A549 (cell line): ENCODE measurements at regions not wholly inside any gene's neighbourhood (a gene's known extent, or its start where the extent isn't known, plus 50 kb on each side); places are given as distances from the start of the nearest gene placed in this dataset.
"Not testable (repeated sequence)": the region's sequence is repeated elsewhere in the genome, so short reads cannot be mapped to it uniquely, and the experiment has no call there.

Source experiments
- ATAC-seq, 2 experiments: fragments of 200-7000 bp in 1 of 2; fragments of >200 bp in 1 of 2; cut with Nextera tagmentation in 1 of 2; cut with Tn5 transposase in 1 of 2; 3 replicates each; pipeline versions ENCODE4 v1.8.0 to v1.9.1; 2018 to 2020; ENCODE audit warnings: mild to moderate bottlenecking in 1 of 2, moderate library complexity in 1 of 2
- CTCF ChIA-PET: fragments of 300-600 bp; sonication (Branson Sonifier 250); formaldehyde crosslinking; extraction: SDS; loops from one replicate; lab custom pipeline; 2021; ENCODE audit warnings: antibody characterized with exemption, inconsistent platforms; lab: Yijun Ruan, JAX
- POLR2A ChIA-PET: fragments of 350-600 bp; formaldehyde crosslinking; extraction: SDS; loops from one replicate; lab custom pipeline; 2021; ENCODE audit warnings: antibody characterized with exemption, inconsistent platforms; lab: Yijun Ruan, JAX
- DNase-seq, 2 experiments: peaks; one replicate each; pipeline versions ENCODE4 v3.0.0 to v3.0.0-alpha.2; 2011 to 2016; ENCODE audit warnings: low read depth in 1 of 2, low spot score in 1 of 2
- FAIRE-seq: peaks from 2 replicates; lab custom pipeline; 2011; peaks lifted over from hg19 to GRCh38; lab: Jason Lieb, UNC
- H3K27ac ChIP-seq, 2 experiments: fragments of >200 bp; sonication (Bioruptor Twin); formaldehyde crosslinking; 3 replicates each; pipeline ENCODE4 v1.5.1; 2016 to 2017
- H3K4me1 ChIP-seq: fragments of >200 bp; sonication (Bioruptor Twin); formaldehyde crosslinking; 3 replicates; pipeline ENCODE4 v1.6.1; 2016
- H3K4me2 ChIP-seq: fragments of >200 bp; sonication (Bioruptor Twin); formaldehyde crosslinking; 3 replicates; pipeline ENCODE4 v1.6.1; 2016
- H3K4me3 ChIP-seq: fragments of >200 bp; sonication (Bioruptor Twin); formaldehyde crosslinking; 3 replicates; pipeline ENCODE4 v1.5.1; 2016
- H3K9me3 ChIP-seq: fragments of >200 bp; sonication (Bioruptor Twin); formaldehyde crosslinking; 3 replicates; pipeline ENCODE4 v1.6.1; 2016
- BHLHE40 ChIP-seq: IDR thresholded peaks from 2 replicates; pipeline ENCODE4 v1.6.1; 2012; ENCODE audit warnings: low read depth, low read length, inconsistent platforms
- CBX2 ChIP-seq: fragments of 200-600 bp; sonication (generic); IDR thresholded peaks from 2 replicates; pipeline ENCODE4 v1.6.1; 2016; ENCODE audit warnings: low read depth, mild to moderate bottlenecking, borderline replicate concordance
- CEBPB ChIP-seq, 2 experiments: fragments of >200 bp in 1 of 2; sonication (Bioruptor Twin) in 1 of 2; formaldehyde crosslinking in 1 of 2; IDR thresholded peaks; 2 replicates each; pipeline ENCODE4 v1.6.1; 2012 to 2016
- CHD4 ChIP-seq: fragments of 200-600 bp; sonication (generic); IDR thresholded peaks from 2 replicates; pipeline ENCODE4 v1.6.1; 2016; ENCODE audit warnings: antibody characterized with exemption, mild to moderate bottlenecking, borderline replicate concordance
- EHMT2 ChIP-seq: fragments of 200-600 bp; sonication (generic); IDR thresholded peaks from 2 replicates; pipeline ENCODE4 v1.6.1; 2016; ENCODE audit warnings: antibody characterized with exemption, low read depth, mild to moderate bottlenecking, moderate library complexity
- FOSB ChIP-seq: fragments of 250-450 bp; sonication (Bioruptor Pico); IDR thresholded peaks from 2 replicates; pipeline ENCODE4 v1.5.0; 2020; ENCODE audit warnings: mild to moderate bottlenecking, moderate library complexity
- FOSL2 ChIP-seq, 2 experiments: fragments of 450-650 bp in 1 of 2; fragments of >200 bp in 1 of 2; sonication (Bioruptor Twin) in 1 of 2; formaldehyde crosslinking; IDR thresholded peaks; 2 replicates each; pipeline versions ENCODE4 v1.5.0 to v1.6.1; 2016 to 2020; ENCODE audit warnings: mild to moderate bottlenecking in 1 of 2, moderate library complexity in 1 of 2
- HOXB5 ChIP-seq: fragments of 250-450 bp; sonication (Bioruptor Pico); IDR thresholded peaks from 2 replicates; pipeline ENCODE4 v1.5.0; 2020; ENCODE audit warnings: mild to moderate bottlenecking, moderate library complexity
- JUNB ChIP-seq: fragments of >200 bp; sonication (Bioruptor Twin); formaldehyde crosslinking; IDR thresholded peaks from 2 replicates; pipeline ENCODE4 v1.6.1; 2016
- KDM5A ChIP-seq: fragments of 200-600 bp; sonication (generic); IDR thresholded peaks from 2 replicates; pipeline ENCODE4 v1.6.1; 2016; ENCODE audit warnings: antibody characterized with exemption, mild to moderate bottlenecking
- MAFK ChIP-seq: fragments of 450-650 bp; IDR thresholded peaks from 2 replicates; pipeline ENCODE4 v1.6.1; 2014; ENCODE audit not compliant: partially characterized antibody
- NFE2L2 ChIP-seq: fragments of 150-350 bp; conservative IDR thresholded peaks from 2 replicates; pipeline ENCODE4 v1.6.1; 2014; ENCODE audit warnings: low read length
- RFX5 ChIP-seq: fragments of 450-650 bp; IDR thresholded peaks from 2 replicates; pipeline ENCODE4 v1.7.1; 2014; ENCODE audit warnings: antibody characterized with exemption, mild to moderate bottlenecking, moderate library complexity
- SREBF2 ChIP-seq: fragments of 450-650 bp; IDR thresholded peaks from 2 replicates; pipeline ENCODE4 v1.6.1; 2014; ENCODE audit warnings: mild to moderate bottlenecking, moderate library complexity
- TFCP2L1 ChIP-seq: fragments of 250-450 bp; sonication (Bioruptor Pico); IDR thresholded peaks from 2 replicates; pipeline ENCODE4 v1.5.0; 2021; ENCODE audit warnings: mild to moderate bottlenecking
- TP53 ChIP-seq: fragments of 250-450 bp; sonication (Bioruptor Pico); IDR thresholded peaks from 2 replicates; pipeline ENCODE4 v1.5.0; 2021; ENCODE audit warnings: mild to moderate bottlenecking, moderate library complexity
- ZSCAN20 ChIP-seq: fragments of 250-450 bp; sonication (Bioruptor Pico); IDR thresholded peaks from 2 replicates; pipeline ENCODE4 v1.8.0; 2022; ENCODE audit warnings: mild to moderate bottlenecking, moderate library complexity
- WGBS: methylation state at CpG from one replicate; pipeline ENCODE4 v1.1.6; 2017; ENCODE audit errors: missing lambda C conversion rate; 5-methylcytosine and 5-hydroxymethylcytosine counted together
- TF ChIP-seq, protein P1 (sequence below): fragments of 250-450 bp; sonication (Bioruptor Pico); IDR thresholded peaks from 2 replicates; pipeline ENCODE4 v1.5.0; 2020; ENCODE audit warnings: low read depth, mild to moderate bottlenecking, moderate library complexity
- TF ChIP-seq, protein P2 (sequence below): IDR thresholded peaks from 2 replicates; pipeline ENCODE4 v1.6.1; 2012
- TF ChIP-seq, protein P3 (sequence below): fragments of 200-600 bp; sonication (generic); IDR thresholded peaks from 2 replicates; pipeline ENCODE4 v1.6.1; 2016; ENCODE audit warnings: antibody characterized with exemption, mild to moderate bottlenecking, moderate library complexity

DNA sequence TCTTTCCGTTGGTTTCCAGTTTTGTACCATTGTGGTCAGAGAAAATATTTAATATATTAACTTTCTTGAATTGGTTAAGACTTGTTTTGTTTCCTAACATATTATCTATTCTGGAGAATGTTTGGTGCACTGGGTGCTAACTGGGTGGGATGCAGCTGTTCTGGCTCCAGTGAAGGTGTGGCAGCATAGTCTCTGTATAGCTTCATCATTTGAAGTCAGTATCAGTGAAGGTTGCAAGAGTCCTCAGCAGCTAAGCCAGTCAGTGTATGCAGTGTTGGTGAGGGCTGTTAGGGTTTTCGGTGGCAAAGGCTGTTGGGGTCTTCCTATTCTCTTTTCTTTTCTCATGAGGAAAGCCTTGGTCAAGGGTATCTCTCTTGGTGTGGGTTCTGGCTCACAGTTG lies 698.7 kb upstream of the ADGRL4 start:
- no peak overlapping the region for H3K4me3 ChIP-seq
- DNase-seq (no peak), ATAC-seq (no peak), FAIRE-seq (no peak)
- H3K27ac ChIP-seq = no peak overlapping the region
- TF ChIP-seq FOSB (CRISPR knock-in tag) = no peak
- TF ChIP-seq ZSCAN20 (CRISPR knock-in tag) = no peak
- TF ChIP-seq, protein P1, sequence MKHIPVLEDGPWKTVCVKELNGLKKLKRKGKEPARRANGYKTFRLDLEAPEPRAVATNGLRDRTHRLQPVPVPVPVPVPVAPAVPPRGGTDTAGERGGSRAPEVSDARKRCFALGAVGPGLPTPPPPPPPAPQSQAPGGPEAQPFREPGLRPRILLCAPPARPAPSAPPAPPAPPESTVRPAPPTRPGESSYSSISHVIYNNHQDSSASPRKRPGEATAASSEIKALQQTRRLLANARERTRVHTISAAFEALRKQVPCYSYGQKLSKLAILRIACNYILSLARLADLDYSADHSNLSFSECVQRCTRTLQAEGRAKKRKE (CRISPR knock-in tag) = no peak
- TF ChIP-seq KDM5A = no peak
- no peak for TF ChIP-seq FOSL2 (IDR thresholded peaks at IDR 0.05)
- no peak for TF ChIP-seq FOSL2 (CRISPR knock-in tag; IDR thresholded peaks at IDR 0.05)
- no peak for TF ChIP-seq CEBPB (IDR thresholded peaks at IDR 0.05)
- no peak for TF ChIP-seq JUNB
- no peak for TF ChIP-seq TFCP2L1
- TF ChIP-seq BHLHE40 = no peak
- TF ChIP-seq TP53 (CRISPR knock-in tag) = no peak
- TF ChIP-seq, protein P2, sequence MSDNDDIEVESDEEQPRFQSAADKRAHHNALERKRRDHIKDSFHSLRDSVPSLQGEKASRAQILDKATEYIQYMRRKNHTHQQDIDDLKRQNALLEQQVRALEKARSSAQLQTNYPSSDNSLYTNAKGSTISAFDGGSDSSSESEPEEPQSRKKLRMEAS = no peak
- TF ChIP-seq, protein P3, sequence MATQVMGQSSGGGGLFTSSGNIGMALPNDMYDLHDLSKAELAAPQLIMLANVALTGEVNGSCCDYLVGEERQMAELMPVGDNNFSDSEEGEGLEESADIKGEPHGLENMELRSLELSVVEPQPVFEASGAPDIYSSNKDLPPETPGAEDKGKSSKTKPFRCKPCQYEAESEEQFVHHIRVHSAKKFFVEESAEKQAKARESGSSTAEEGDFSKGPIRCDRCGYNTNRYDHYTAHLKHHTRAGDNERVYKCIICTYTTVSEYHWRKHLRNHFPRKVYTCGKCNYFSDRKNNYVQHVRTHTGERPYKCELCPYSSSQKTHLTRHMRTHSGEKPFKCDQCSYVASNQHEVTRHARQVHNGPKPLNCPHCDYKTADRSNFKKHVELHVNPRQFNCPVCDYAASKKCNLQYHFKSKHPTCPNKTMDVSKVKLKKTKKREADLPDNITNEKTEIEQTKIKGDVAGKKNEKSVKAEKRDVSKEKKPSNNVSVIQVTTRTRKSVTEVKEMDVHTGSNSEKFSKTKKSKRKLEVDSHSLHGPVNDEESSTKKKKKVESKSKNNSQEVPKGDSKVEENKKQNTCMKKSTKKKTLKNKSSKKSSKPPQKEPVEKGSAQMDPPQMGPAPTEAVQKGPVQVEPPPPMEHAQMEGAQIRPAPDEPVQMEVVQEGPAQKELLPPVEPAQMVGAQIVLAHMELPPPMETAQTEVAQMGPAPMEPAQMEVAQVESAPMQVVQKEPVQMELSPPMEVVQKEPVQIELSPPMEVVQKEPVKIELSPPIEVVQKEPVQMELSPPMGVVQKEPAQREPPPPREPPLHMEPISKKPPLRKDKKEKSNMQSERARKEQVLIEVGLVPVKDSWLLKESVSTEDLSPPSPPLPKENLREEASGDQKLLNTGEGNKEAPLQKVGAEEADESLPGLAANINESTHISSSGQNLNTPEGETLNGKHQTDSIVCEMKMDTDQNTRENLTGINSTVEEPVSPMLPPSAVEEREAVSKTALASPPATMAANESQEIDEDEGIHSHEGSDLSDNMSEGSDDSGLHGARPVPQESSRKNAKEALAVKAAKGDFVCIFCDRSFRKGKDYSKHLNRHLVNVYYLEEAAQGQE = no peak
- TF ChIP-seq EHMT2 = no peak
- TF ChIP-seq RFX5 = no peak
- TF ChIP-seq SREBF2 = no peak
- no peak for TF ChIP-seq HOXB5
- TF ChIP-seq CHD4 = no peak
- WGBS = 48% methylated on average over 2 of the region's 2 CpGs
- H3K4me2 ChIP-seq = no peak overlapping the region
- H3K4me1 ChIP-seq = no peaks in the 10 kb centered on the region
- ChIA-PET POLR2A (no interaction called here), CTCF (no interaction called here)
- no peaks in the 10 kb centered on the region for H3K9me3 ChIP-seq

DNA sequence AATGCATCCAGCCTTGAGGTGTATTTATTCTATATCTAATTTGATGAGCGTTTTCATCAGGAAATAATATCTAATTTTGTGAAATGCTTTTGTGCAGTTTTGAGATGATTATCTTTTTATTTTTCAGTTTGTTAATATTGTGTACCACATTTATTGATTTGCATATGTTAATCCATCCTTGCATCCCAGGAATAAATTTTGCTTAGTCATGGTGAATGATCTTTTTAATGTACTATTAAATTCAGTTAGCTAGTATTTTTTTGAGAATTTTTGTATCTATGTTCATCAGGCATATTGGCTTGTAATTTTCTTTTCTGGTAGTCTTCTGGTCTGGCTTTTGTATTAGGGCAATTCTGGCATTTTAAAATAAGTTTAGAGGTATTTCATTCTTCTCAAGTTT lies 697.5 kb upstream of the ADGRL4 start:
- POLR2A ChIA-PET = no interaction called here
- DNase-seq = no peak
- H3K9me3 ChIP-seq = no peaks in the 10 kb centered on the region
- H3K4me2 ChIP-seq = no peak overlapping the region
- H3K4me3 ChIP-seq = no peak overlapping the region
- no peak for FAIRE-seq
- peak; percentile 74 for TF ChIP-seq NFE2L2
- no peak for TF ChIP-seq CBX2
- TF ChIP-seq MAFK = peak; percentile 70
- H3K4me1 ChIP-seq = no peaks in the 10 kb centered on the region
- no peak overlapping the region for H3K27ac ChIP-seq
- CTCF ChIA-PET = no interaction called here
- ATAC-seq = no peak
- WGBS = 42% methylated on average over 1 of the region's 1 CpG

DNA sequence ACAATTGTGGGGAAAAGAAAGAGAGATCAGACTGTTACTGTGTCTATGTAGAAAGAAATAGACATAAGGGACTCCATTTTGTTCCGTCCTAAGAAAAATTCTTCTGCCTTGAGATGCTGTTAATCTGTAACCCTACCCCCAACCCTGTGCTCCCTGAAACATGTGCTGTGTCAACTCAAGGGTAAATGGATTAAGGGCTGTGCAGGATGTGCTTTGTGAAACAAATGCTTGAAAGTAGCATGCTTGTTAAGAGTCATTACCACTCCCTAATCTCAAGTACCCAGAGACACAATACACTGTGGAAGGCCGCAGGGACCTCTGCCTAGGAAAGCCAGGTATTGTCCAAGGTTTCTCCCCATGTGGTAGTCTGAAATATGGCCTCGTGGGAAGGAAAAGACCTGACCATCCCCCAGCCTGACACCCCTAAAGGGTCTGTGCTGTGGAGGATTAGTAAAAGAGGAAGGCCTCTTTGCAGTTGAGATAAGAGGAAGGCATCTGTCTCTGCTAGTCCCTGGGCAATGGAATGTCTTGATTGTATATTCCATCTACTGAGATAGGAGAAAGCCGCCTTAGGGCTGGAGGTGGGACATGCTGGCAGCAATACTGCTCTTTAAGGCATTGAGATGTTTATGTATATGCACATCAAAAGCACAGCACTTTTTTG lies 695.9 kb upstream of the ADGRL4 start:
- DNase-seq, POLR2A ChIA-PET, CTCF ChIA-PET, H3K4me2 ChIP-seq, H3K27ac ChIP-seq, H3K4me3 ChIP-seq, H3K9me3 ChIP-seq, ATAC-seq, H3K4me1 ChIP-seq, FAIRE-seq: not testable (repeated sequence)
- 25% methylated on average over 3 of the region's 4 CpGs for WGBS
